GM19467 (cell line): ENCODE measurements at regions not wholly inside any gene's neighbourhood (a gene's known extent, or its start where the extent isn't known, plus 50 kb on each side); places are given as distances from the start of the nearest gene placed in this dataset.
"Not testable (repeated sequence)": the region's sequence is repeated elsewhere in the genome, so short reads cannot be mapped to it uniquely, and the experiment has no call there.

Experiments used
- ATAC-seq: cut with Tn5 transposase; IDR thresholded peaks from one replicate; pipeline ENCODE4 v1.9.1; 2021; ENCODE audit warnings: mild to moderate bottlenecking, moderate library complexity; ENCODE audit not compliant: unreplicated experiment

GRCh38 chr16:56029026-56029425 lies 153.9 kb upstream of the CES5A start:
- no peak for ATAC-seq

- ATAC-seq, result no peak
These were observed 147.6 kb upstream of the CES5A start for GRCh38 chr16:56022818-56023217.

- no peak for ATAC-seq
These were observed 144.1 kb upstream of the CES5A start for GRCh38 chr16:56019274-56019673.

- no peak for ATAC-seq
These were observed 138.9 kb upstream of the CES5A start for GRCh38 chr16:56013962-56014552.

GRCh38 chr16:56012482-56012811 lies 137.3 kb upstream of the CES5A start:
- ATAC-seq, result no peak

- ATAC-seq, result no peak
These were observed 136.8 kb upstream of the CES5A start for GRCh38 chr16:56011808-56012481.

- ATAC-seq, result no peak
These were observed 130.8 kb upstream of the CES5A start for GRCh38 chr16:56005958-56006357.

GRCh38 chr16:55999683-56000082 lies 124.5 kb upstream of the CES5A start:
- ATAC-seq, result no peak

- ATAC-seq, result no peak
These were observed 117.9 kb upstream of the CES5A start for GRCh38 chr16:55993088-55993487.

- no peak for ATAC-seq
These were observed 117.4 kb upstream of the CES5A start for GRCh38 chr16:55992551-55992950.

- ATAC-seq, result no peak
These were observed 116.7 kb upstream of the CES5A start for GRCh38 chr16:55991843-55992242.

- ATAC-seq, result no peak
These were observed 114.4 kb upstream of the CES5A start for GRCh38 chr16:55989569-55989907.

- ATAC-seq, result not testable (repeated sequence)
These were observed 113.8 kb upstream of the CES5A start for GRCh38 chr16:55988850-55989568.

GRCh38 chr16:55988013-55988412 lies 112.8 kb upstream of the CES5A start:
- ATAC-seq, result no peak

- ATAC-seq, result no peak
These were observed 107.4 kb upstream of the CES5A start for GRCh38 chr16:55982597-55982996.

- ATAC-seq, result no peak
These were observed 106.4 kb upstream of the CES5A start for GRCh38 chr16:55981557-55981956.

- no peak for ATAC-seq
These were observed 101.6 kb upstream of the CES5A start for GRCh38 chr16:55976815-55977214.

GRCh38 chr16:55971447-55971846 lies 96.3 kb upstream of the CES5A start:
- no peak for ATAC-seq

GRCh38 chr16:55968221-55968620 lies 93.0 kb upstream of the CES5A start:
- ATAC-seq, result no peak

GRCh38 chr16:55964923-55965475 lies 89.8 kb upstream of the CES5A start:
- ATAC-seq, result no peak

- ATAC-seq, result no peak
These were observed 80.7 kb upstream of the CES5A start for GRCh38 chr16:55955845-55956244.

- ATAC-seq, result no peak
These were observed 80.3 kb upstream of the CES5A start for GRCh38 chr16:55955424-55955823.
